ENCODE measurements at regions not wholly inside any gene's neighbourhood (a gene's known extent, or its start where the extent isn't known, plus 50 kb on each side); places are given as distances from the start of the nearest gene placed in this dataset.
"Not testable (repeated sequence)": the region's sequence is repeated elsewhere in the genome, so short reads cannot be mapped to it uniquely, and the experiment has no call there.

DNA sequence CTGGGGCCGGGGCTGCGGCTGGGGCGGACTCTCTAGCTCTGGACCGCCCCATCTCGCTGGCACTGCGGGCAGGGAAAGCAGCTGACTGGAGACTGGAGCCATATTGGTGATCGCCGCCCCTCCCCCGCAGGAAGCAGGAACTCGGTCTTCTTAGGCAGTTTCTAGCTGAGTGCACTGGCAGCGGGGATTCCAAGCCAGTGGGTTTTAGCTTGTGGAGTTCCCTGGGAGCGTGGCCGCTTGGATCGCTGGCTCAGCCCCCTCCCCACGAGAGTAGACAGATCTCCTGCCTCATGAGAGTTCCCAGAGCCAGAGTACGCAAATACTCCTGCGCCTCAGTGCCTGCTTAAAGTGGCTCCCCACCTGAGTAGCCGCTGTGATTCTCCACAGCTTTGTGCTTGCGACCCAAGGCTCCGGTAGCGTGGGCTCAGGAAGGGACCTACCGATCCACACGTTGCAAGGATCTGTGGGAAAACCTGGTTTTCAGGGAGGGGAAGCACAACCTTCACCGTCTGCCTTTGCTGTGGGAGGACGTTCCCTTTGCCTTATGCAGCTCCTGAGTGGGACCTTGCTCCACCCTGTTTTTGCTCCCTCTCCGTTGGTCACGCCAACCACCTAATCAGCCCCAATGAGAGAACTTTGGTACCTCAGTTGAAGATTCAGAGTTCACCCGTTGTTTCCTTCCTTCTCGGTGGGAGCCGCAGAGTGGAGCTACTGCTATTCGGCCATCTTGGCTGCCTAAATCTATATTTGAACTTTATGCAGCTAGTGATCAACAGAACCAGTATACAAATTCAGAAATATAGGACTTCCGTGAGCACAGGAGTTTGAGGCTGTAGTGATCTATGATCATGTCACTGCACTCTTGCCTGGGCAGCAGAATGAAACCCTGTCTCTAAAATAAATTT, 803.9 kb upstream of the PCDH10 start:
- no peak for DNase-seq (ENCODE audit: extremely low read depth, low read depth)

DNA sequence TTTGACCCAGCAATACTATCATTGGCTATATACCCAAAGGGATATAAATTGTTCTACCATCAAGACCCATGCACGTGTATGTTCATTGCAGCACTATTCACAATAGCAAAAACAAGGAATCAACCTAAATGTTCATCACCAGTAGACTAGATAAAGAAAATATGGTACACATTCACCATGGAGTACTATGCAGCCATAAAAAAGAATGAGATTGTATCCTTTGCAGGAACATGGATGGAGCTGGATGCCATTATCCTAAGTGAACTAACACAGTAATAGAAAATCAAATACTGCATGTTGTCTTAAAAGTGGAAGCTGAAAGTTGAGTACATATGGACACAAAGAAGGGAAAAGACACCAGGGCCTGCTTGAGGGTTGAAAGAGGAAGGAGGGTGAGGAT, 803.1 kb upstream of the PCDH10 start:
- DNase-seq (ENCODE audit: extremely low read depth, low read depth), result no peak

DNA sequence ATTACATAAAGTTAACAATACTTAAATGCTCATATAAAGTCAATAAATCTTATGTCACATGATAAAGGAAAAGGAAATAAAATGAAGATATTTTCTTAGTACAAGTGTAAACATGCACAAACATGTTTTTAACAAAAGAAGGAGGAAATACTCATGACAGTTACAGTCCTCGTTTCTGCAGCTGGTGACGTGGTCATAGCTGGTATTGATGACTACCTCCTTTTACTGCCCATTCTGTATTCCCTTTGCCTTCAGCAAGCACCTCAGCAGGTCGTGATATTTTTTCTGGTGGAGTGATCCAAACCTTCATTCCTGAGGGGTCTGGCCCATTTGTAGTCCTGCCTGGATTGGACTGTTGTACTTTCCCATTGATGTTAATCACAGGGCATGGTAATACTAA, 797.5 kb upstream of the PCDH10 start:
- not testable (repeated sequence) for DNase-seq (ENCODE audit: extremely low read depth, low read depth)

DNA sequence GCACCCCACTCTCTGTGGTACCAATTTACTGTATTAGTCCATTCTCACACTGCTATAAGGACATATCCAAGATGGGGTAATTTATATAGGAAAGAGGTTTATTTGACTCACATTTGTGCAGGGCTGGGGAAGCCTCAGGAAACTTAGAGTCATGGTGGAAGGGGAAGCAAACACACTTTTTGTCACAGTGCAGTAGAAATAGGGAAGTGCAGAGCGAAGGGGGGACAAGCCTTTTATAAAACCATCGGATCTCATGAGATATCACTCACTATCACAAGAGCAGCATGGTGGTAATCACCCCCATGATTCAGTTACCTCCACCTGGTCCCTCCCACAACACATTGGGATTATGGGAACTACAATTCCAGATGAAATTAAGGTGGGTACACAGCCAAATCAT, 766.9 kb upstream of the PCDH10 start:
- no peak for DNase-seq (ENCODE audit: extremely low read depth, low read depth)

DNA sequence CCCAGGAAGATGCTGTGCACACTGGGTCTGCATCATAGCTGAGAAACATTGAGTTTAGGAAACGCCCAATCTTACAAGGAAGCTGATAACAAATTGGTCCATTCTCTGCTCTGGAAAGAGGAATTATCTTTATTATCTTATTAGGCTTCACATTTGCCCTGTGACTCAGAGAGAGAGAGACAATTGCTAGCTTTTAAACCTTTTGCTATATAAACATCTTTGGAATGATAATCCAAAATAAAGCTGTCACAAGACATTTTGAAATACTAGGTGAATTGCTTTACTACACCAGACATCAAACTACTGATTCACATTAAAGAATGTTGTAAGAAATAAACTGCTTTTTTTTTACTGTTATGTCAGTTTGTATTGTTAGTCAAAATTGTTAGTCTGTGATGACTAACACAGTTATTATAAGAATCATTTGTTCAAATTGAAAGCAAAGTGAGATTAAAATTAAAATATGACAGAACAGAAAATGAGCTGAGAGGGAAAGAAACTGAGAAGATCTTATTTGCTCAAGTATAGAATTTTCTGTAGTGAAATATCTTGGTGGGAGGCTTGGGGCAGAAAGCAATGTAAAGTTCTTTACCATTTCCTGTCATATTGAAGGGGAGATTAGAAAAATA, 765.4 kb upstream of the PCDH10 start:
- no peak for DNase-seq (ENCODE audit: extremely low read depth, low read depth)

DNA sequence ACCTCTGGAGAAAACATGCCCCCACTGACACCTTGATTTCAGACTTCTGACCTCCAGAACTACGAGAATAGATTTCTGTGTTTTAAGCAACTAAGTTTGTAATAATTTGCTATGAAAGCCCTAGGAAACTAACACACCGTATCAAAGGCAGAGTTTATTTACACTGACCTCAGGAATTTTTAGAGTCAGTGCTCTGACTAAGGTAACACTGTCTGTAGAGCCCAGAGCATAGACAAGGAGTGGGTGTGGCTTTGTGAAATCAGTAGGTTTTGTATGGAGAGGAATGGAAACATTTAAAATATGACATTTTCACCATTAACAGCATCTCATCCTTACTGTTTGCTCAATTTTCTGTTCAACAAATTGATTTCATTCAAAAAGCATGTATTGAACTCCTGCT, 764.4 kb upstream of the PCDH10 start:
- DNase-seq (ENCODE audit: extremely low read depth, low read depth), result no peak

DNA sequence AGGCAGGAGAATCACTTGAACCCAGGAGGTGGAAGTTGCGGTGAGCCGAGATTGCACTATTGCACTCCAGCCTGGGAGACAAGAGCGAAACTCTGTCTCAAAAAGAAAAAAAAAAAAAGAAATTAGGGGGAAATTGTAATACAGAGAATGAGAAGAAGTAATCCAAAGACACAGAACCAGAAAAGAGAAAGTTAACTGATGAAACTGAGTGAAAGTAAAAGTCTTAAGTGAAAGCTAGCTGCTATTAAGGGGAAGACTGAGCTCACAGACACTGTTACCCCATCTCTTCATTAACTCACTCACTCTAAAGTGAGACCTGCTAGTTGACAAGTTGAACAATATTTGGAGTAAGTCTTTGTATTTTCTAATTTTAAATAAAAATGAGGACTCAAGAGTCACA, 763.0 kb upstream of the PCDH10 start:
- no peak for DNase-seq (ENCODE audit: extremely low read depth, low read depth)

DNA sequence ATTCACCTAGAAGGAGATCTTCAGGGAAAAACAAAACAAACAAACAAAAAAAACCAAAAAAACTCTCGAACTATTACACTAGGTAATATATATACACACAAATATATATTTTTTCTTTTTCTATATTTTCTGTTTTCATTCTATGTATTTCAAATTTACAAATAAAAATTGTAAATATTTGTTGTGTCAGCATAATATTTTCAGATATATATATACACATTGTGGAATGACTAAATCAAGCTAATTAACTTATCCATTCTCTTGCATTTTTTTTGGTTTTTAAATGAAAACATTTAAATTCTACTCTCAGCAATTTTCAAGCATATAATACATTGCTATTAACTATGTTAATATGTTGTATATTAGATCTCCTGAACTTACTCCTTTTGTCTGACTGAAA, 762.0 kb upstream of the PCDH10 start:
- DNase-seq (ENCODE audit: extremely low read depth, low read depth), result no peak

DNA sequence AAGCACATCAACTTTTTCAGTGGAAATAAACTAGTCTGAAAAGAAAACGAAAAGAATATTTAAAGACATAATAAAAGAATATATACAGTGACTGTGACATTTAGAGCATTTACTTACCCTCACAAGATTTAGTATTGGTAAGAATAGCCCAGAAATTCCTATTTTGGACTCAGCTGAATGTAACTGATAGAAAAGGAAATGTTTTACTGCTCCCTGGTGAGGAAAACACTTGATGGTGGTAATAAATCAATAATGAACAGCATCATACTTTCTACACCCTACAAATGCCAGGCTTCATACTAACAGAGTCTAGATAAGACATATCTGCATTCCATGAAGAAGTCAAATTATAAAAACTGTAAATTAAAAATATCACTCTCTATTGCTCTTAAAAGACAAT, 753.5 kb upstream of the PCDH10 start:
- DNase-seq (ENCODE audit: extremely low read depth, low read depth), result no peak

DNA sequence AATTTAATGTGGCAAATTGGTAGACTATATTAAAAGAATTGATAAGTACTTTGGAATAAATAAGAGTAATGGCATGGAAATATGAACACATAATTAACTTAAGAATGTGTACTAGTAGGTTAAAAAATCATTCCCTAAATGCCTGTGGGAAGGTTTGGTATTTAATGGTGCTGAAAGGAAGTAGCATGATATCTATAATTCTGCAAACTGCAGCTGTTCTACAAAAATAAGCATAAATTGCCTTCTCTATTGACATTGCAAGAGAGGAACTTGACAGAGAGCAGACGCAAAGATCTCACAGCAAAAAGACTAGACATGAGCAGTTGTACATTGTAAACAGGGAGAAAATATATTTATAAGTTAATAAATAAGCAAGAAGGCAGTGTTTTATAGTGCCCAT, 752.5 kb upstream of the PCDH10 start:
- no peak for DNase-seq (ENCODE audit: extremely low read depth, low read depth)

DNA sequence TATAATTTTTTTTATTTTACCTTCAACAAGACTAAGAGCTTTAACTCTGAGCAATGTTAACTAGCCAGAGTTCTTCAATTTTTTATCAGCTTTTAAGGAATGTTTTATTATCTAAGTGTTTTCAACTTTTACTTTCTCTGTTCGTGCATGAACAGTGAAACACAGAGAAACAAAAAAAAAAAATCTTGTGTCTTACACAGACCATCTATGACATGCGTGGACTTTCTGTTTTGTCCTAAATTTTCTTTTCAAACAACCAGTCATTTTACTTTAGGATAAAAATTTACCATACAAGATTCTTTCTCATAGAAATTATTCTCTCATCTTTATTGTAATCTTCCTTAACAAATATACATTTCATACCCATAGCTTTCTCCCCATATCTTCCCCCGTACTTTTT, 731.9 kb upstream of the PCDH10 start:
- DNase-seq (ENCODE audit: extremely low read depth, low read depth), result no peak

DNA sequence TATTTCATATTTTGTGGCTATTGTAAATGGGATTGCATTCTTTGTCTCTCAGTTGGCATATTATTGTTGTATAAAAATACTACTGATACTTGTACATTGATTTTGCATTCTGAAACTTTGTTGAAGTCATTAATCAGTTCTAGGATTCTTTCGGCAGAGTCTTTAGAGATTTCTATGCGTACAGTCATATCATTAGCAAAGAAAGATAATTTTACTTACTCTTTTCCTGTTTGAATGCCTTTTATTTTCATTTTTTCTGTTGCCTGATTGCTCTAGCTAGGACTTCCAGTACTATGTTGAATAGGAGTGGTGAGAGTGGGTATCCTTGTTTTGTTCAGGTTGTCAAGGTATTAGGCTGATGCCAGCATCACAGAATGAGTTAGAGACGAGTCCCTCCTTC, 722.0 kb upstream of the PCDH10 start:
- no peak for DNase-seq (ENCODE audit: extremely low read depth, low read depth)

DNA sequence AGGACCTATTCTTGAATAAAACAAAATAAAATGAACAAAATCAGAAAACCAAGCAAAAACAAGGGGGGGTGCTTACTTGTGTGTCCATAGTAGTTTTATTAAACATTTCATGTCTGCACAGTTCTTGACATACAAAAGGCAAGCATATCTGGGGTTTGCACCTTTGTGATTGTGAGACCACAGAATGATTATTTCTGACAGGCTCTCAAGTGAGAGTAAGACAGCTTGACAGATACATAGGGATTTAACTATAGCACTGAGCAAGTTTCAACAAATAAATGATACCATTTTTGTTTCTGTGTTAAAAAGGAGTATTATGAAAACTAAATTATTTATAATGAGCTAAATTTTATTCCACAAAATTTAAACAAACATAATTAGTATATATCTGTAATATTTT, 712.0 kb upstream of the PCDH10 start:
- no peak for DNase-seq (ENCODE audit: extremely low read depth, low read depth)

DNA sequence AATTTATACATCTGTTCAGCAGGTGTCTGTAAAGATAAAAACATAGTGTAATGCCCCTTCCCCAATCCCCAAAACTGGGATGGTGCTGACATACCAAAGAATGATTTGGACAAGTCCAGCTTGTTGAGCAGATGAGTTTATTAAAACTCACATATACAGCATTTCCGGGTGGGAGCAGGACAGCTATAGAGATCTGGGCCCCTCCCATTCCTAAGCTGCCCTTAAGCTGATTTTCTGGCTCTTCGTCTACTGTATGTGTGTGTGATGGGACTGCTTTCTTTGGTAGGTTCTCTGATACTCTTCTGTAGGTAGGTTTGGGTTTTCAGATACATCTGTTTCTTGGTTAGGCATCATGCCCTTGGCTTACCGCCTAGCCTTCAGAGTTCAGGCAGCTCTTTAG, 703.7 kb upstream of the PCDH10 start:
- DNase-seq (ENCODE audit: extremely low read depth, low read depth), result no peak

DNA sequence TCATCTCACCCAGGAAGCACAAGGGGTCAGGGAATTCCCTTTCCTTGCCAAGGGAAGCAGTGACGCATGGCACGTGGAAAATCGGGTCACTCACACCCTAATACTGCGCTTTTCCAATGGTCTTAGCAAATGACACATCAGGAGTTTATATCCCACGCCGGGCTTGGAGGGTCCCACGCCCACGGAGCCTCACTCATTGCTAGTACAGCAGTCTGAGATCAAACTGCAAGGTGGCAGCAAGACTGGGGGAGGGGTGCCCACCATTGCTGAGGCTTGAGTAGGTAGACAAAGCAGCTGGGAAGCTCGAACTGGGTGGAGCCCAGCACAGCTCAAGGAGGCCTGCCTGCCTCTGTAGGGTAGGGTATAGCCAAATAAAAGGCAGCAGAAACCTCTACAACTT, 691.1 kb upstream of the PCDH10 start:
- not testable (repeated sequence) for DNase-seq (ENCODE audit: extremely low read depth, low read depth)

DNA sequence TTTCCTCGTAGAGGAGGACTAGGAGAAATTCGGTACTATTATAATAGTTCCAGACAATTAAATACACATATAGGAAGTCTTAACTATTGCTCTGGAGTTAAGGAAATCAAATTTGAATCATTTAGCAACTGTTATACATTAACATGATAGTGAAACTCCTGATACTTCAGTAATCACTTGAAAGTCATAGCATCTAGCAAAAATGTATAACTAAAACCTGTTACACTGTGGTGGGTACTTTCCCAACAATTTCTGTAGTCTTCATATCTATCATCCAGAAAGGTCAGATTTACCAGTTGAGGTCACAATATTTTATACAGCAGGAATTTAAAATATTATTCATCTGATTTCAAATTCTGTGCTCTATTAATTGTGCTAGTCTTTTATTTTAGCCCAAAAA, 669.6 kb upstream of the PCDH10 start:
- DNase-seq (ENCODE audit: extremely low read depth, low read depth), result no peak

DNA sequence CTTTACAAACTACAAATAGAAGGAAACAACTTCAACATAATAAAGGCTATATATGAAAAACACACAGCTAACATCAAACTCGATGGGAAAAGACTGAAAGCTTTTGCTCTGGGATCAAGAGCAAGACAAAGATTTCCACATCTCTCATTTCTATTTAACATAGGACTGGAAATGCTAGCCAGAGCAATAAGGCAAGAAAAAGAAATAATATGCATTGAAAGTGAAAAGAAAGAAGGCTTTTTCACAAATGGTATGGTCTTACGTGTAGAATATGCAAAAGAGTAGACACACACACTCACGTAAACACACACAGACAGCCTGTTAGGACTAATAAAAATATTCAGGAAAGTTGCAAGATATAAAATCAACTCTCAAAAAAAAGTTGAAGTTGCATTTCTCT, 660.5 kb upstream of the PCDH10 start:
- DNase-seq (ENCODE audit: extremely low read depth, low read depth), result no peak

DNA sequence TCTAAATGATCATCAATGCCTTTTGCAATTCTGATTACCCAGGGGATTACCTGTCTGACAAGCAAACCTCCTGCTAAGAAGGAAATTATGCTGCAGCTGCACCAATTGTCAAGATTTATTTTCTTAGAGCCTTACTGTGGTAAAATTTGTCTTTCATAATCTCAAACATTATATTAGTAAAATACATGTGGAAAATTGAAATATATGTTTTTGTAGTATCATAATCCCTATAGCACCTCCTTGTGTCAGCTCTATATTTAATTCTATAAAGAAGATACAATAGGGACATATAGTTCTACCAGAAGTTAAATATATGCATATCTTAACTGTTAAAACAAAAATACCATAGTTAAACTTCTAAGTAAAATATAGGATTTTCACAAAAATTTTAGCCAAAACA, 655.6 kb upstream of the PCDH10 start:
- no peak for DNase-seq (ENCODE audit: extremely low read depth, low read depth)

DNA sequence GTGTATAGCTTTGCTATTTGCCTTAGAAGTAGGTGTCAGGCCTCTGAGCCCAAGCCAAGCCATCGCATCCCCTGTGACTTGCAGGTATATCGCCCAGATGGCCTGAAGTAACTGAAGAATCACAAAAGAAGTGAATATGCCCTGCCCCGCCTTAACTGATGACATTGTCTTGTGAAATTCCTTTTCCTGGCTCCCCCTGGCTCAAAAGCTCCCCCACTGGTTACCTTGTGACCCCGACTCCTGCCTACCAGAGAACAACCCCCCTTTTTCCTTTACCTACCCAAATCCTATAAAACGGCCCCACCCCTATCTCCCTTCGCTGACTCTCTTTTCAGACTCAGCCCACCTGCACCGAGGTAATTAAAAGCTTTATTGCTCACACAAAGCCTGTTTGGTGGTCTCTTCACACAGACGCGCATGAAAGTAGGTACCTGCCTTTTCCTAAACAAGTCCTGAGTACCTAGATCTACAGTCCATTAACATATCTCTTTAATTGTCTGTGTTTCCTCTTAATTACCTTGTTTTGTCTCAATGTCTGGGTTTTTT, 653.8 kb upstream of the PCDH10 start:
- DNase-seq (ENCODE audit: extremely low read depth, low read depth), result not testable (repeated sequence)

DNA sequence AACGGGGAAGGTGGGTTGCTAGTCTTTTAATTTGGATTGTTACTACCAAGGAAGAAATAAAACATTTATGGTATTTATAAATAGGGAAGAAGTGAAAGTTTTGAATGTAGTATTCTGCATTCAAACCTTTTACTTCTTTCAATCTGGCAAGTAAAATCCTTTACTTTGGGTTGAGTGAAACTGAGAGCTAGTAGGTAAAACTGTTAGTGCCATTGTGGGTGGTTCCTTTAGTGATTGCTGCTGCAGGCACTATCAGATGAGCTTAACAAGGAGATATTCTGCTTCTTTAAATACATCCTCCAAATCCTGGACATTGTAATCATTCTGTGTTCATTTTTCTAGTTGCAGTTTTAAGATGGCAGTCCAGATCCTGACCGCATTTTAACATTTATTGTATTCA, 650.9 kb upstream of the PCDH10 start:
- no peak for DNase-seq (ENCODE audit: extremely low read depth, low read depth)

DNA sequence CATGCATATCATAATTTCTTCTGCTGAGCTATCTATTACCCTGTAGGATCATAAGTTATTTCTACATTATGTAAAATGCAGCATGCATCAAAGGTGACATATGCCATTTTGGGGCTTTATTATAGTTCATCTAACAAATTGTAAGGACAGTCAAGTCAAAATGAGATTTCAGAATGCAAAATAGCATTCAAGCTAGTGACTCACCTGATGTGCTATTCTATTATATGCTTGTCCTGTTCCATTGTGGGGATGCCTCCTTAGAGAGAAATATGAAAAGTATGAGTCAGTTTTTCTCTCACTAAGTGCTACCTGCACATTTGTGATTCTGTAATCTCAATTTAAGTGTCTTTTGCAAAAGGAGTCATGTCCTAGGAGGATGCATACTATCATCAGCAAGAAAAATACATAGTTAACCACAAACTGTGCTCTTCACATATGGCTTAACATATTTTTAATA, 647.0 kb upstream of the PCDH10 start:
- DNase-seq (ENCODE audit: extremely low read depth, low read depth), result no peak

DNA sequence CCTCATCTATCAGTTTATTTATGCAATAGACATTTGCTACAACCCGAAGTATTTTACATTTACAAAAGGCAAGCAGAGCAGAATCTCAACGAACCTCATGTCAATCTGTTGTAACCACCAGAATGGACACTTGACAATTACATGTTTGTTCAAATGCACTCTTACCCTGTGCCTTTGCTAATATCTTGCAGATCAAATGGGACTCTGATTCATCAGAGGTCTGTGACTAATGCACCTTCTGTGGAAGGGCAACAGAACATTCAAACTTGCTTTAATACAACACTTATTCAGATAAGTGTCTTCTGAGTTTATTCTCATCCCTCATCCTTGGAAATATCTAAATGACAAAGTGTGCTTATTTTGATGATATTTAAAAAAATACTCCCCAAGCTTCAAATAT, 644.7 kb upstream of the PCDH10 start:
- no peak for DNase-seq (ENCODE audit: extremely low read depth, low read depth)

Data from NCI-H460 (cell line).